H9 (cell line): ENCODE measurements at regions not wholly inside any gene's neighbourhood (a gene's known extent, or its start where the extent isn't known, plus 50 kb on each side); places are given as distances from the start of the nearest gene placed in this dataset.

Source experiments
- DNase-seq: peaks from one replicate; pipeline ENCODE4 v3.0.0-alpha.2; 2017
- H2AFZ ChIP-seq: one replicate; pipeline ENCODE4 v1.6.1; 2013; ENCODE audit warnings: mild to moderate bottlenecking, low read length, control low read depth, moderate library complexity
- H2AK5ac ChIP-seq: 2 replicates; pipeline ENCODE4 v1.6.1; 2013; ENCODE audit warnings: low read length, control low read depth, mixed read lengths; ENCODE audit not compliant: insufficient read length
- H2BK120ac ChIP-seq: one replicate; pipeline ENCODE4 v1.6.1; 2013; ENCODE audit warnings: low read depth, mild to moderate bottlenecking, low read length, control low read depth, inconsistent platforms; ENCODE audit not compliant: poor library complexity, severe bottlenecking
- H2BK12ac ChIP-seq: 2 replicates; pipeline ENCODE4 v1.6.1; 2013; ENCODE audit warnings: low read length, control low read depth, mixed read lengths, low read depth; ENCODE audit not compliant: insufficient read length
- H2BK15ac ChIP-seq: 2 replicates; pipeline ENCODE4 v1.6.1; 2013; ENCODE audit warnings: low read depth, low read length, control low read depth
- H2BK20ac ChIP-seq: one replicate; pipeline ENCODE4 v1.6.1; 2013; ENCODE audit warnings: low read depth, mild to moderate bottlenecking, low read length, control low read depth, inconsistent platforms; ENCODE audit not compliant: poor library complexity, severe bottlenecking
- H2BK5ac ChIP-seq: 2 replicates; pipeline ENCODE4 v1.6.1; 2013; ENCODE audit warnings: low read length, control low read depth, mixed read lengths; ENCODE audit not compliant: insufficient read length
- H3K14ac ChIP-seq: 2 replicates; pipeline ENCODE4 v1.6.1; 2013; ENCODE audit warnings: low read length, control low read depth; ENCODE audit not compliant: insufficient read depth
- H3K18ac ChIP-seq: 2 replicates; pipeline ENCODE4 v1.6.1; 2013; ENCODE audit warnings: low read depth, mild to moderate bottlenecking, mixed read lengths, low read length, control low read depth; ENCODE audit not compliant: insufficient read length
- H3K23ac ChIP-seq: 2 replicates; pipeline ENCODE4 v1.6.1; 2013; ENCODE audit warnings: low read length, control low read depth, mixed read lengths, low read depth; ENCODE audit not compliant: insufficient read length
- H3K23me2 ChIP-seq: 2 replicates; pipeline ENCODE4 v1.6.1; 2013; ENCODE audit warnings: low read depth, mild to moderate bottlenecking, mixed read lengths, low read length, control low read depth; ENCODE audit not compliant: insufficient read length, poor library complexity, severe bottlenecking
- H3K27ac ChIP-seq: 2 replicates; pipeline ENCODE4 v1.5.1; 2013; ENCODE audit warnings: low read length, control low read depth, mixed read lengths, low read depth; ENCODE audit not compliant: insufficient read length
- H3K27me3 ChIP-seq: 2 replicates; pipeline ENCODE4 v1.6.1; 2013; ENCODE audit warnings: low read length, control low read depth, inconsistent platforms; ENCODE audit not compliant: insufficient read depth
- H3K4ac ChIP-seq: 2 replicates; pipeline ENCODE4 v1.6.1; 2013; ENCODE audit warnings: low read depth, mild to moderate bottlenecking, control low read depth, inconsistent platforms, low read length, moderate library complexity
- H3K4me1 ChIP-seq: 2 replicates; pipeline ENCODE4 v1.6.1; 2013; ENCODE audit warnings: low read length, control low read depth, inconsistent platforms; ENCODE audit not compliant: insufficient read depth
- H3K4me2 ChIP-seq: 2 replicates; pipeline ENCODE4 v1.6.1; 2013; ENCODE audit warnings: low read length, control low read depth, mixed read lengths; ENCODE audit not compliant: insufficient read length, insufficient read depth
- H3K56ac ChIP-seq: 2 replicates; pipeline ENCODE4 v1.6.1; 2013; ENCODE audit warnings: low read depth, mild to moderate bottlenecking, mixed read lengths, low read length, control low read depth; ENCODE audit not compliant: insufficient read length
- H3K79me1 ChIP-seq: 2 replicates; pipeline ENCODE4 v1.6.1; 2013; ENCODE audit warnings: low read depth, mild to moderate bottlenecking, moderate library complexity, low read length, control low read depth, inconsistent platforms; ENCODE audit not compliant: insufficient read depth, poor library complexity, severe bottlenecking
- H3K79me2 ChIP-seq: 2 replicates; pipeline ENCODE4 v1.6.1; 2013; ENCODE audit warnings: low read length, control low read depth, inconsistent platforms; ENCODE audit not compliant: insufficient read depth
- H3K9ac ChIP-seq: 2 replicates; pipeline ENCODE4 v1.6.1; 2013; ENCODE audit warnings: low read length, control low read depth, mixed read lengths; ENCODE audit not compliant: insufficient read length; ENCODE audit errors: extremely low read depth
- H3K9me3 ChIP-seq: one replicate; pipeline ENCODE4 v1.6.1; 2013; ENCODE audit warnings: low read depth, low read length, inconsistent platforms; ENCODE audit not compliant: control insufficient read depth
- H3T11ph ChIP-seq: one replicate; pipeline ENCODE4 v1.6.1; 2013; ENCODE audit warnings: mild to moderate bottlenecking, low read length, control low read depth, inconsistent platforms
- H4K20me1 ChIP-seq: one replicate; pipeline ENCODE4 v1.6.1; 2013; ENCODE audit not compliant: control insufficient read depth, insufficient read length, insufficient read depth
- H4K5ac ChIP-seq: 2 replicates; pipeline ENCODE4 v1.6.1; 2013; ENCODE audit warnings: low read depth, mild to moderate bottlenecking, mixed read lengths, low read length, control low read depth; ENCODE audit not compliant: insufficient read length
- H4K8ac ChIP-seq: replicated peaks from 2 replicates; pipeline ENCODE4 v1.6.1; 2013; ENCODE audit warnings: low read length, control low read depth, mixed read lengths, low read depth; ENCODE audit not compliant: insufficient read length
- H4K91ac ChIP-seq: 2 replicates; pipeline ENCODE4 v1.6.1; 2013; ENCODE audit warnings: low read depth, mild to moderate bottlenecking, moderate library complexity, mixed read lengths, low read length, control low read depth; ENCODE audit not compliant: insufficient read length
- H3K27ac Mint-ChIP-seq, 3 experiments: 2 replicates in 2 of 3; 3 replicates in 1 of 3; pipeline ENCODE4 v1.8.0; 2020 to 2021; ENCODE audit warnings: mixed read lengths in 3 of 3, mild to moderate bottlenecking in 1 of 3, moderate library complexity in 1 of 3
- H3K27me3 Mint-ChIP-seq: 2 replicates; pipeline ENCODE4 v1.8.0; 2021; ENCODE audit warnings: low read depth, mild to moderate bottlenecking, moderate library complexity, mixed read lengths
- H3K36me3 Mint-ChIP-seq, 3 experiments: 2 replicates in 2 of 3; 3 replicates in 1 of 3; pipeline ENCODE4 v1.8.0; 2020 to 2021; ENCODE audit warnings: low read depth in 3 of 3, mixed read lengths in 3 of 3; ENCODE audit not compliant: insufficient read depth in 1 of 3
- H3K4me1 Mint-ChIP-seq, 2 experiments: 2 replicates each; pipeline ENCODE4 v1.8.0; 2020; ENCODE audit warnings: mixed read lengths in 2 of 2
- H3K4me3 Mint-ChIP-seq, 2 experiments: 2 replicates in 1 of 2; 3 replicates in 1 of 2; pipeline ENCODE4 v1.8.0; 2020 to 2021; ENCODE audit warnings: mild to moderate bottlenecking in 2 of 2, mixed read lengths in 2 of 2, moderate library complexity in 1 of 2
- H3K9me3 Mint-ChIP-seq, 2 experiments: 2 replicates in 1 of 2; 3 replicates in 1 of 2; pipeline ENCODE4 v1.8.0; 2020; ENCODE audit warnings: mild to moderate bottlenecking in 2 of 2, mixed read lengths in 2 of 2, moderate library complexity in 1 of 2
- WGBS: extraction: QIAGEN DNeasy Blood & Tissue Kit; methylation state at CpG from one replicate; pipeline ENCODE4 v1.1.7; 2013; ENCODE audit warnings: missing lambda C conversion rate, low lambda C conversion rate, mixed read lengths; ENCODE audit not compliant: insufficient read length; ENCODE audit errors: extremely low coverage; 5-methylcytosine and 5-hydroxymethylcytosine counted together
- TF ChIP-seq, protein P1 (sequence below): fragments of 200-600 bp; sonication (generic); conservative IDR thresholded peaks from 3 replicates; pipeline ENCODE4 v1.8.0; 2021; ENCODE audit warnings: antibody characterized with exemption, mild to moderate bottlenecking

DNA sequence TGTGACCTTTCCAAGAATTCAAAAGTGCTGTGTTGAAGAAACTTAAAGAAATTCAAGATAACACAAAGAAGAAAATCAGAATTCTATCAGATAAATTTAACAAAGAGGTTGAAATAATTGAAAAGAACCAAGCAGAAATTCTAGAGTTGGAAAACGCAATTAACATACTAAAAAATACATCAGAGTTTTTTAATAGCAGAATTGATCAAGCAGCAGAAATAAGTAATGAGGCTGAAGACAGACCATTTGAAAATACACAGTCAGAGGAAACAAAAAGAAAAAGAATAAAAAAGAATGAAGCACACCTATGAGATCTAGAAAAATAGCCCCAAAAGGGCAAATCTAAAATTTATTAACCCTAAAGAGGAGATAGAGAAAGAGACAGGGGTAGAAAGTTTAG lies 218.1 kb upstream of the KAZN start:
- Mint-ChIP-seq H3K36me3 (peaks cover 0 to 11% (median 0%) of the 10 kb centered on the region in 3 experiments; a peak in 1 of 7 replicates), H3K27me3 (no peaks in the 10 kb centered on the region; the same call in 1 of the 2 replicates), H3K4me1 (no peaks in the 10 kb centered on the region), H3K27ac (no peak overlapping the region), H3K4me3 (no peak overlapping the region), H3K9me3 (peaks cover 11 to 18% of the 10 kb centered on the region in 2 experiments; a peak in 4 of 5 replicates)
- Histone ChIP-seq H4K20me1 (no peaks in the 10 kb centered on the region), H3K27me3 (no peaks in the 10 kb centered on the region), H2BK120ac (no peak overlapping the region), H2AFZ (no peak overlapping the region), H3K14ac (no peak overlapping the region), H3K79me1 (no peaks in the 10 kb centered on the region), H3K56ac (no peak overlapping the region), H2BK12ac (no peak overlapping the region), H4K5ac (no peak overlapping the region), H4K8ac (no peak overlapping the region), H3K18ac (no peak overlapping the region), H3K23ac (no peak overlapping the region), H3K4me1 (no peaks in the 10 kb centered on the region), H2BK20ac (no peak overlapping the region), H3K4ac (no peak overlapping the region), H2AK5ac (no peak overlapping the region), H3K9me3 (no peaks in the 10 kb centered on the region), H3T11ph (no peak overlapping the region), H3K27ac (no peak overlapping the region), H3K23me2 (no peaks in the 10 kb centered on the region), H2BK5ac (no peak overlapping the region), H3K4me2 (no peak overlapping the region), H3K79me2 (no peaks in the 10 kb centered on the region), H2BK15ac (no peak overlapping the region), H4K91ac (no peak overlapping the region), H3K9ac (no peak overlapping the region)
- no peak for DNase-seq
- no CpG with 5 or more reads among the region's 1 CpG for WGBS
- TF ChIP-seq, protein P1, sequence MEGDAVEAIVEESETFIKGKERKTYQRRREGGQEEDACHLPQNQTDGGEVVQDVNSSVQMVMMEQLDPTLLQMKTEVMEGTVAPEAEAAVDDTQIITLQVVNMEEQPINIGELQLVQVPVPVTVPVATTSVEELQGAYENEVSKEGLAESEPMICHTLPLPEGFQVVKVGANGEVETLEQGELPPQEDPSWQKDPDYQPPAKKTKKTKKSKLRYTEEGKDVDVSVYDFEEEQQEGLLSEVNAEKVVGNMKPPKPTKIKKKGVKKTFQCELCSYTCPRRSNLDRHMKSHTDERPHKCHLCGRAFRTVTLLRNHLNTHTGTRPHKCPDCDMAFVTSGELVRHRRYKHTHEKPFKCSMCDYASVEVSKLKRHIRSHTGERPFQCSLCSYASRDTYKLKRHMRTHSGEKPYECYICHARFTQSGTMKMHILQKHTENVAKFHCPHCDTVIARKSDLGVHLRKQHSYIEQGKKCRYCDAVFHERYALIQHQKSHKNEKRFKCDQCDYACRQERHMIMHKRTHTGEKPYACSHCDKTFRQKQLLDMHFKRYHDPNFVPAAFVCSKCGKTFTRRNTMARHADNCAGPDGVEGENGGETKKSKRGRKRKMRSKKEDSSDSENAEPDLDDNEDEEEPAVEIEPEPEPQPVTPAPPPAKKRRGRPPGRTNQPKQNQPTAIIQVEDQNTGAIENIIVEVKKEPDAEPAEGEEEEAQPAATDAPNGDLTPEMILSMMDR, result no peak
